ENCODE measurements at regions not wholly inside any gene's neighbourhood (a gene's known extent, or its start where the extent isn't known, plus 50 kb on each side); places are given as distances from the start of the nearest gene placed in this dataset.

GRCh38 chr10:31081937-31082840 is 50.5 kb upstream of the ZNF438 start:
- DNase-seq (ENCODE audit: low read depth): no peak

GRCh38 chr10:31083765-31084184 is 52.1 kb upstream of the ZNF438 start:
- peak; percentile 32 for DNase-seq (ENCODE audit: low read depth)

GRCh38 chr10:31087011-31087410 is 55.3 kb upstream of the ZNF438 start:
- DNase-seq (ENCODE audit: low read depth): no peak

- DNase-seq (ENCODE audit: low read depth): no peak
Measured at GRCh38 chr10:31087851-31088250, 56.2 kb upstream of the ZNF438 start.

- DNase-seq (ENCODE audit: low read depth): no peak
Measured at GRCh38 chr10:31090894-31091607, 59.4 kb upstream of the ZNF438 start.

- no peak for DNase-seq (ENCODE audit: low read depth)
Measured at GRCh38 chr10:31095677-31096560, 64.3 kb upstream of the ZNF438 start.

- no peak for DNase-seq (ENCODE audit: low read depth)
Measured at GRCh38 chr10:31098046-31098445, 66.4 kb upstream of the ZNF438 start.

GRCh38 chr10:31099094-31099493 is 67.4 kb upstream of the ZNF438 start:
- no peak for DNase-seq (ENCODE audit: low read depth)

- no peak for DNase-seq (ENCODE audit: low read depth)
Measured at GRCh38 chr10:31099664-31100063, 68.0 kb upstream of the ZNF438 start.

GRCh38 chr10:31100115-31100601 is 68.5 kb upstream of the ZNF438 start:
- no peak for DNase-seq (ENCODE audit: low read depth)

GRCh38 chr10:31100662-31101061 is 69.0 kb upstream of the ZNF438 start:
- DNase-seq (ENCODE audit: low read depth): no peak

GRCh38 chr10:31101123-31101522 is 69.5 kb upstream of the ZNF438 start:
- DNase-seq (ENCODE audit: low read depth): peak; percentile 26

- DNase-seq (ENCODE audit: low read depth): no peak
Measured at GRCh38 chr10:31102421-31102820, 70.8 kb upstream of the ZNF438 start.

GRCh38 chr10:31103112-31103511 is 71.4 kb upstream of the ZNF438 start:
- DNase-seq (ENCODE audit: low read depth): no peak

GRCh38 chr10:31112961-31113360 is 81.3 kb upstream of the ZNF438 start:
- no peak for DNase-seq (ENCODE audit: low read depth)

GRCh38 chr10:31116226-31116625 is 84.6 kb upstream of the ZNF438 start:
- no peak for DNase-seq (ENCODE audit: low read depth)

GRCh38 chr10:31118556-31118955 is 86.9 kb upstream of the ZNF438 start:
- no peak for DNase-seq (ENCODE audit: low read depth)

GRCh38 chr10:31120392-31120791 is 88.7 kb upstream of the ZNF438 start:
- no peak for DNase-seq (ENCODE audit: low read depth)

- no peak for DNase-seq (ENCODE audit: low read depth)
Measured at GRCh38 chr10:31120961-31121685, 89.5 kb upstream of the ZNF438 start.

- no peak for DNase-seq (ENCODE audit: low read depth)
Measured at GRCh38 chr10:31121757-31122577, 90.3 kb upstream of the ZNF438 start.

GRCh38 chr10:31123946-31124345 is 92.3 kb upstream of the ZNF438 start:
- no peak for DNase-seq (ENCODE audit: low read depth)
